Stimulated activated memory B cell treated with anti-CD40 and anti-IgM and Interleukin-4, amounts not matched to agents 10 μg/mL and 1 μg/mL and 100 μg/mL, for 72 hours (primary cell): ENCODE measurements at regions not wholly inside any gene's neighbourhood (a gene's known extent, or its start where the extent isn't known, plus 50 kb on each side); places are given as distances from the start of the nearest gene placed in this dataset.
"Not testable (repeated sequence)": the region's sequence is repeated elsewhere in the genome, so short reads cannot be mapped to it uniquely, and the experiment has no call there.

Source experiments
- ATAC-seq: fragments of 150-1000 bp; cut with Tn5 transposase; 2 replicates; pipeline ENCODE4 v1.10.0; 2021
- H3K27ac Mint-ChIP-seq: one replicate; pipeline ENCODE4 v1.8.0; 2022; ENCODE audit warnings: mild to moderate bottlenecking, mixed read lengths
- H3K27me3 Mint-ChIP-seq: one replicate; pipeline ENCODE4 v1.8.0; 2022; ENCODE audit warnings: mixed read lengths
- H3K36me3 Mint-ChIP-seq: one replicate; pipeline ENCODE4 v1.8.0; 2022; ENCODE audit warnings: mixed read lengths
- H3K4me1 Mint-ChIP-seq: one replicate; pipeline ENCODE4 v1.8.0; 2022; ENCODE audit warnings: mixed read lengths
- H3K4me3 Mint-ChIP-seq: one replicate; pipeline ENCODE4 v1.8.0; 2022; ENCODE audit warnings: mild to moderate bottlenecking, moderate library complexity, mixed read lengths
- H3K9me3 Mint-ChIP-seq: one replicate; pipeline ENCODE4 v1.8.0; 2022; ENCODE audit warnings: mixed read lengths

DNA sequence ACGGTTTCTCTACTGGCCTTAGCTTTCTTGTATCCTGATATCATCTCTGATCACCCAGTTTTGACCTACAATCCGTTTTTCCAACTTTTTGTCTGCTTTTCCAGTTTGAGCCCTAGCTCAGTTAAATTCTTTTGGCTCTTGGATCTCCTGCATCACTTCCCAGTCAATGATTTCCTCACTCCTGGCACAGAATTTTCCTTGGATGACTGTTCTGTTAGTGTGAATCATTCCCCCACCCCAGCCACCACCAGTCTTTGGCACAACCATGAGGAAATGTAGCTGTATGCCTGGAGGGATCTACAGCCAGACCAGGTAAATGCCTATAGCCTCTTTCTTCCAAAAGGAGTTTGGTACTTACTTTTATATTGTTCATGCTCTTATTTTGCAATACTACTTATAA, 187.2 kb upstream of the PTGFR start:
- Mint-ChIP-seq H3K36me3 (no peaks in the 10 kb centered on the region), H3K4me3 (no peak overlapping the region), H3K27ac (no peak overlapping the region), H3K9me3 (peaks cover 7% of the 10 kb centered on the region), H3K27me3 (no peaks in the 10 kb centered on the region), H3K4me1 (no peaks in the 10 kb centered on the region)
- no peak for ATAC-seq

DNA sequence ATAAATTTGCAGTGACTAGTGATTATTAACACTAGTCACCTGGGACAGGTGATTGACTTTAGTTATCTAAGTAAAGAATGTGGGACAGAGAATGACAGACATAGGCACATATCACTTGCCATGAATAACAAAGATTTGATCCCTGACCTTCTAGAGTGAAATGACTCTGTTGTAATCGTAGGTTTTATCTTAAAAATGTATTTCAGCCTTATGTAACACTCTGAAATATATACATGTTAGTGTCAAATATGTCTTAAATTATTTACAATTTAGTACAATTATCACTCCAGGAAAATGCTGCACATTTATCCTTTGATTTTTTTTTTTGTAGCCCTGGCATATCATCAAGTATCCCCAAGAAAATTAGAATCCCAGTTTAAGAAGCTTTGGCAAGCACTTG, 186.4 kb upstream of the PTGFR start:
- H3K27ac Mint-ChIP-seq: no peak overlapping the region
- H3K36me3 Mint-ChIP-seq: no peaks in the 10 kb centered on the region
- no peak for ATAC-seq
- H3K9me3 Mint-ChIP-seq: peaks cover 7% of the 10 kb centered on the region
- no peaks in the 10 kb centered on the region for H3K4me1 Mint-ChIP-seq
- H3K27me3 Mint-ChIP-seq: no peaks in the 10 kb centered on the region
- no peak overlapping the region for H3K4me3 Mint-ChIP-seq

DNA sequence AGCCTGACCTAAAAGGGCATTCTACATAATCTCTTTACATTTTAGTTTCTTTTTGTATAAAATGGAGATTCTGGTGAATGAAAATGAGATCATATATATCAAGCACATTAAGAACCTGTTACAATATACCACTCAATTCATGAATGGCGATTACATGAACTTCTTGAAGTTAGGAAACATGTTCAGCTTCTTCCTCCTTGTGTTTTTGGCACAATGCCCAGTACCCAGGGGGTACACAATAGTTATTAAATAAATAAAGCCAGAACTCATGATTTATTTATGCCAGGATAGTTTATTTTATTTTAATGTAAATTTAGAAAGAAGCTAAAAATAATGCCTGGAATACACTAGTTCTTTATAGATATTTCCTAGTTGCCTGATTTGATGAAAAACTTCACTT, 186.0 kb upstream of the PTGFR start:
- Mint-ChIP-seq H3K27me3 (no peaks in the 10 kb centered on the region), H3K36me3 (no peaks in the 10 kb centered on the region), H3K4me1 (no peaks in the 10 kb centered on the region), H3K4me3 (no peak overlapping the region), H3K9me3 (peaks cover 7% of the 10 kb centered on the region), H3K27ac (no peak overlapping the region)
- ATAC-seq: no peak

DNA sequence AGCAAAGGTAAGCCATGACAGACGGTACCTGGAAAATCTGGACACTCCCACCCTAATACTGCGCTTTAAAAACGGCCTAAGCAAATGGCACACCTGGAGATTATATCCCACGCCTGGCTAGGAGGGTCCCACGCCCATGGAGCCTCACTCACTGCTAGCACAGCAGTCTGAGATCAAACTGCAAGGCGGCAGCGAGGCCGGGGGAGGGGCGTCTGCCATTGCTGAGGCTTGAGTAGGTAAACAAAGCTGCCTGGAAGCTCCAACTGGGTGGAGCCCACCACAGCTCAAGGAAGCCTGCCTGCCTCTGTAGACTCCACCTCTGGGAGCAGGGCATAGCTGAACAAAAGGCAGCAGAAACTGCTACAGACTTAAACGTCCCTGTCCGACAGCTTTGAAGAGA, 180.5 kb upstream of the PTGFR start:
- H3K9me3 Mint-ChIP-seq: not testable (repeated sequence)

DNA sequence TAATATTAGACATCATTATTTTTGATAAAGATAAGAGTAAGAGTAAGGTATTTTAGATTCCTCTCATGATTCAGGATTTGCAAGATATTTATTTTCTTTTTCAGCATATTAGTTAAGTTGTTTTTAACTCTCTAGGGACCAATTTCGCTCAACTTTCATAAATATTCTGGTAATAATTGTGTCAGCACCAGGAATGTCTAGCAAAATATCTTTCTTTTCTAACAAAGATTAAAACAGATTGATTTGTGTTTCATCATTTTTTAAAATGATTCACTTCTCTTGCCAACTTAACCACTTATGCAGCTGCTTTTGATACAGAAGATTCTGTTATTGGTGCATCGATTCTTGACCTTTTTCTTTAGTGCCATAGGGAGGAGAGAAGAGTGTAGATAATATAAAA, 172.8 kb upstream of the PTGFR start:
- H3K27ac Mint-ChIP-seq: no peak overlapping the region

More for the DNA sequence above, 180.5 kb upstream of the PTGFR start:
- ATAC-seq, H3K27me3 Mint-ChIP-seq, H3K4me3 Mint-ChIP-seq, H3K36me3 Mint-ChIP-seq, H3K27ac Mint-ChIP-seq, H3K4me1 Mint-ChIP-seq: not testable (repeated sequence)

DNA sequence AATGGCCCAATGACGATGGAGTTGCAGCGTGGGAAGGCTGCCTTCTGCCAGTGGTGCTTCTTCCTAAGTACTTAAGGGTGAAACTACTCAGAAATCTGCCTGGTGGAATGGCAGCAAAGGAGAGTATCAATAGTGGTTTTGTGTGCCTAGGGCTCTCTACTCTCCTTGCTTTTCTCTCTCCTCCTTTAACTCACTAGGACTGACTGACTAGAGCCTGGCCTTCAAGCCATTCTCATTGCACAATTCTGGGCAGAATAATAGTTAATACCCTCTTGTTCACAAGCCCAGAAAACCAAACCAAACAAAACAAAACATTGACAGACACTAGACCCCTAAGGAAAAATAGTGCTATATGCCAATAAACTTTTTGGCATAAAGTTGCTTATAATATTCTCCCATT, 171.2 kb upstream of the PTGFR start:
- Mint-ChIP-seq H3K4me1 (no peaks in the 10 kb centered on the region), H3K4me3 (no peak overlapping the region), H3K27me3 (no peaks in the 10 kb centered on the region), H3K36me3 (no peaks in the 10 kb centered on the region), H3K9me3 (no peaks in the 10 kb centered on the region), H3K27ac (no peak overlapping the region)
- ATAC-seq: no peak

More for the DNA sequence above, 172.8 kb upstream of the PTGFR start:
- no peak for ATAC-seq
- Mint-ChIP-seq H3K27me3 (no peaks in the 10 kb centered on the region), H3K4me3 (no peak overlapping the region), H3K4me1 (no peaks in the 10 kb centered on the region), H3K36me3 (no peaks in the 10 kb centered on the region), H3K9me3 (no peaks in the 10 kb centered on the region)

DNA sequence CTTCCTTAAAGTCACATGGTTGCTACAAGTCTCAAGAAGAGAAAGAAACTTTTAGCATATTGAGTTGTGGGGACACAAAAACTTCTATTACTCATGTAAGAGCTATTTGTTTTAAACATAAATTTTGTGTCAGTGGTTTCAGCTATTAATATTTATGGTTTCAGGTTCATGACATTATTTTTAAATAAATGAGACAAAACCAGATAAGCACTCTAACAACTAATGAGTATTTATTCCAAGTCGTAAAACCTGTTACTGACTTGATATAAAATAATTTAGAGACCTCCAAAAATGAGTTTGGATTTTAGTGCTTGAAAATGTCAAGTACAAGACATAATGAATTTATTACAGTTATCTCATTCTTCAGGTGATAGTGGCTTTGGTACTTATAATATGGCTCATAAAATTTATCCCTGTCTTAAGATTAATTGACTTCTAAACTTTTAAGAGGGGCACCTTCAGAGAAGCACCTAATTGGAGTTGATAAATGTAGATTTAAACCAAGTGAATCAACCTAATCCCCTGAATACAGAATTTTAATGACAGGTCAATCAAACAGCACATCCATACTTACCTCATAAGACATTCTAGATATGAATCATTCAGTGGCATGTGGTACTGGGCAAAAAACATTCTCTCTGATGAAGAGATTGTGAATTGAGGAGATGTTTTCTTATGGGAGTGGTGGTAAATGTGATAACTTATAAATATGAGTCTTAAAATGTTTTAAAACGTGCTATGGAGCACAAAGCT, 167.7 kb upstream of the PTGFR start:
- Mint-ChIP-seq H3K9me3 (no peaks in the 10 kb centered on the region), H3K36me3 (no peaks in the 10 kb centered on the region), H3K4me3 (no peak overlapping the region), H3K27ac (no peak overlapping the region), H3K27me3 (no peaks in the 10 kb centered on the region), H3K4me1 (no peaks in the 10 kb centered on the region)
- ATAC-seq: no peak

DNA sequence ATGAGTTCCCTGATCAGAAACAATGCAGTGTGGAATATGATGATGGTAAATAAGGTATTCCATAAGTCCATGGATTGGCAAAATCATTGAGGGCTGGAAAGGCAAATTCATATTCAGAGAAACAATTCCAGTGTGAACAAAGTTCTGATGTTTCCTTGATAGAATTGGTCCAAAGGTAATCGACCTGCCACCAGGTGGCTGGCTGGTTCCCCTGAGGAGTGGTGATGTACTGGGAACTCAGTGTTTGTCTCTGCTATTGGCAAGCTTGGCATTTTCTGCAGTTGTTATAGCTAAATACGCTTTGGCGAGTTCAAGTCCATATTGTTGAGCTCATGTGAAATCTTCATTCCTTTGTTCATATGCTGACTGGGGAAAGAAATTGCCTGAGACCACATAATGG, 165.5 kb upstream of the PTGFR start:
- no peak for ATAC-seq
- no peaks in the 10 kb centered on the region for H3K36me3 Mint-ChIP-seq
- no peaks in the 10 kb centered on the region for H3K27me3 Mint-ChIP-seq
- no peaks in the 10 kb centered on the region for H3K9me3 Mint-ChIP-seq
- H3K4me1 Mint-ChIP-seq: no peaks in the 10 kb centered on the region
- no peak overlapping the region for H3K4me3 Mint-ChIP-seq
- no peak overlapping the region for H3K27ac Mint-ChIP-seq

DNA sequence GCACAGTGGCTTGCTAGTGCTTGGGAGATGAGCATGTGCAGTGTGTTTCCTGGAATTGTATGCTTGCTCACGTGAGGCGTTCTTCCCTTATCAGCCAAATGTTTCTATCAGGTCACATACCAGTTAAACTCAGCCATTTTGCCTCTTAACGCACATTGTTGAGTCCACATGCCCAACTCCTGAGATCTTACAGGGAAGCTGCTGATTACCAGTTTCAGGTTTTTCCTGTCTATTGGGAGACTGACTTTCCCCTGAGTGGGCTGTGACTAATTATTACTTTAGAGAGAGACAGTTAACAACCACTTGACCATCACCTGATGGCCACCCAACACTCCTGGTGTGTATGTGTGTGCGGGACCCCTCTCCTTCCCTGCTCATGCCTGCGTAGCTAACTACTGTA, 161.3 kb upstream of the PTGFR start:
- no peaks in the 10 kb centered on the region for H3K36me3 Mint-ChIP-seq
- H3K27me3 Mint-ChIP-seq: no peaks in the 10 kb centered on the region
- no peaks in the 10 kb centered on the region for H3K4me1 Mint-ChIP-seq
- ATAC-seq: no peak
- H3K4me3 Mint-ChIP-seq: no peak overlapping the region
- no peaks in the 10 kb centered on the region for H3K9me3 Mint-ChIP-seq
- H3K27ac Mint-ChIP-seq: no peak overlapping the region

DNA sequence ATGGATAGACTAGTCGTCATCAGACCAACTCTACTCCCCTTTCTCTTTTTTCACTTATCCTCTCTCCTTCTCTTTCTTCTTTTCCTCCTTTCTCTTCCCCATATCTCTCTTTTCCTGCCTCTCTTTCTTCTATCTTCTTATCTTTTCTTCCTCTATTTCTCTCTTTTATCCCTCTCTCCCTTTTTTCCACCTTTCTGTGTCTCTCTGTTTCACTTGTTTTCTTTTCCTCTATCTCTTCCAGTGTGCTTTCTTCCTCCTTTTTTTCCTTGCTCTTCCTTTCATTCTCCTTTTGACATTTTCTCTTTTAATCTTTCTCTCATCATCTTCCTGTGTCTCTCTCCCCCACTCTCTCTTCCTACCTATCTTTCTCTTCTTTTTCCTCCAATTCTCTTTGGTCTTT, 159.0 kb upstream of the PTGFR start:
- Mint-ChIP-seq H3K27me3 (no peaks in the 10 kb centered on the region), H3K4me3 (no peak overlapping the region), H3K4me1 (no peaks in the 10 kb centered on the region), H3K36me3 (no peaks in the 10 kb centered on the region), H3K9me3 (peaks cover 1% of the 10 kb centered on the region), H3K27ac (no peak overlapping the region)
- no peak for ATAC-seq

DNA sequence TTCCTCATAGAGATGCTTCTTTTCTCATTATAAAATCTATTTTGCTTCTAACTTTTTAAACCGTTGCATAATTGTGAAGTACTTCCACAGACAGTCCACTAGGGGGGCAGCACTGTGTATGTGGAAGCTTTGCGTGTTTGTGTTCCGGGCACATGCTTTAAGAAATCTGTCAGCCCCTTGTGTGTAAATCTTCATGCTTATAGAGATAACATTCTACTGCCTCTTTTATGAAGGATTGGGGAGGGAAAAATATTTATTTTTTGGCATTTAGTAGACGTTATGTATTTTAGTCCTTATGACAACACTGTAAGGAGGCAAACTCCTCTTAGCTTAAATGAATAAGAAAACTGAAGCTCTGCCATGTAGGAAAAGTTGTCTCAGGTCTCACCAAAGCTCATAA, 157.3 kb upstream of the PTGFR start:
- no peaks in the 10 kb centered on the region for H3K27me3 Mint-ChIP-seq
- no peak overlapping the region for H3K4me3 Mint-ChIP-seq
- H3K27ac Mint-ChIP-seq: no peak overlapping the region
- no peaks in the 10 kb centered on the region for H3K36me3 Mint-ChIP-seq
- no peaks in the 10 kb centered on the region for H3K4me1 Mint-ChIP-seq
- no peak for ATAC-seq
- peaks cover 3% of the 10 kb centered on the region for H3K9me3 Mint-ChIP-seq

DNA sequence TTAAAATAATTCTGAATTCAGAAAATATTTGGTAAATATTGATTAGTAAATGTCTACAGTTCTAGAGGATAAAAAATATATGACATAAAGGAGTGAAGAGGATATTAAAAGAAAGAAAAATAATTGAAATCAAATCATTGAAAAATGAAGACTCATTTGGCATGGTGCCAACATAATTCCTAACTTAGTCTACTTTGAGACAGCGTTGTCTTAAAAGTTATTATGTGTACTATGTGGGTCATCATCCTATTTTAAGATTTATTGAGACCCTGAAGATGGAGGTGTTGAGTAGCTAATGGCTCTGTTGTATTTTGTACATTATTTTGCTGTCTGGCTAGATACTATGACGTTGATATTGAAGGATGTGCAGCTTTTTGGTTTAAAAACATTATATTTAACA, 156.7 kb upstream of the PTGFR start:
- ATAC-seq: no peak
- Mint-ChIP-seq H3K9me3 (peaks cover 3% of the 10 kb centered on the region), H3K27me3 (no peaks in the 10 kb centered on the region), H3K4me3 (no peak overlapping the region), H3K27ac (no peak overlapping the region), H3K4me1 (no peaks in the 10 kb centered on the region), H3K36me3 (no peaks in the 10 kb centered on the region)

DNA sequence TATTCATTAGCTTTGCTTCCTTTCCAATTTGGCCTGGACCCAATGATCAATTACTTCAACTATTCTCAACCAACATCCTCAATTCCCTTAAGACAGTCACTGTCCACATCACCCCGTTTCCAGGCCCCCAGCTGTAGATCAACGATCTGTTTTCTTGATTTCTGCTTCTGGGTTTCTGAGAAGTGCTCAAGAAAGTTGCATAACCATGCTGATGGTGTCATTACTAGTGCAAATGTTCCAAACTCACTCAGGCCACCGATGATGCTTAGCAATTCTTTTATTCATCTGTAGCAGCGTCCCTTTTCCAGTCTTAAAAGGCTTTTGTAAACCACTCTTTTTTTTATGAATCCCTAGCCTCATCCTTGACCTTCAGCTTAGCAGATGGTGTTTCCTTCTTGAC, 155.8 kb upstream of the PTGFR start:
- Mint-ChIP-seq H3K36me3 (no peaks in the 10 kb centered on the region), H3K4me3 (no peak overlapping the region), H3K4me1 (no peaks in the 10 kb centered on the region), H3K9me3 (peaks cover 3% of the 10 kb centered on the region), H3K27me3 (no peaks in the 10 kb centered on the region), H3K27ac (no peak overlapping the region)
- no peak for ATAC-seq

DNA sequence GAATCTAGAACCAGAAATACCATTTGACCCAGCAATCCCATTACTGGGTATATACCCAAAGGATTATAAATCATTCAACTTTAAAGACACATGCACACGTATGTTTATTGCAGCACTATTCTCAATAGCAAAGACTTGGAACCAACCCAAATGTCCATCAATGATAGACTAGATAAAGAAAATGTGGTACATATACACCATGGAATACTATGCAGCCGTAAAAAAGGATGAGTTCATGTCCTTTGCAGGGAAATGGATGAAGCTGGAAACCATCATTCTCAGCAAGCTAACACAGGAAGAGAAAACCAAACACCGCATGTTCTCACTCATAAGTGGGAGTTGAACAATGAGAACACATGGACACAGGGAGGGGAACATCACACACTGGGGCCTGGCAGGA, 154.0 kb upstream of the PTGFR start:
- not testable (repeated sequence) for H3K4me3 Mint-ChIP-seq, ATAC-seq, H3K36me3 Mint-ChIP-seq, H3K9me3 Mint-ChIP-seq, H3K27ac Mint-ChIP-seq, H3K4me1 Mint-ChIP-seq, H3K27me3 Mint-ChIP-seq

DNA sequence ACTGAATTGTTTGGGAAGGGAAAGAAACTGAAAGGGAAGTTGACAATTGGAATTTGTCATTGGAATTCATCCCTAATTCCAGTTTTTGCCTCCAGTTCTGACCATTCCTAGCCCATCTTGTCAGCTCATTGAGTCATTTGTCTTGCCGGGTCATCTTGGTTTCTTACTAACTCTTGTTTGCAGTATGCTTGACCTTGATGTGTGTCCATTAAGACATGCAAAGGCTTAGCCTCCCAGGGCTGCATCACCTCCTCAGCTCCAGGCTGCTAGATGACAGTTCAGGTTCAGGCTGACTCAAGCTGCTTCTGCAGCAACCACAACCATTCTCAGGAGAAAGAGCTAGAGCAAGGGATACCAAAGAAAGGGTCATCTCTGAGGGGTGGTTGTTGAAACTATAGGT, 151.3 kb upstream of the PTGFR start:
- no peak for ATAC-seq
- H3K4me1 Mint-ChIP-seq: no peaks in the 10 kb centered on the region

DNA sequence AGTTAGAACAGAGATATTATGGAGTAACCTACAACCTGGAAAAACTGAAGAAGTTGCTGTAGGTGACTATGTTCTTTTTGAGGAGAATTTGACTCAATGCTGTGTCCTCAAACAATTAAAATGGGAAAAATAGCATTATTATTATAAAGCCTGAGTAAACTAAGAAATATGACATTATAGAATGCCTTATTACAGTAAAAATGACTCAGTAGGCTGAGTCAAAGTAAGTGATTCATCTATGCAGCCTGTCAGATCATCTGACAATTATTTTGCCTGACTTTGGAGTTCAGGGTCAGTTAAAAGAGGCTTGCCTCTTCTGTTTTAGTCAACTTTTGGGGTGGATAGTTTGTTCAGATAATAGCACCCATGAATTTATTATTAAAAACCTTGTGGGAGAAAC, 150.8 kb upstream of the PTGFR start:
- no peak overlapping the region for H3K4me3 Mint-ChIP-seq
- ATAC-seq: no peak
- no peaks in the 10 kb centered on the region for H3K4me1 Mint-ChIP-seq
- H3K27ac Mint-ChIP-seq: no peak overlapping the region
- H3K9me3 Mint-ChIP-seq: peaks cover 3% of the 10 kb centered on the region
- H3K27me3 Mint-ChIP-seq: no peaks in the 10 kb centered on the region
- H3K36me3 Mint-ChIP-seq: no peaks in the 10 kb centered on the region

More for the DNA sequence above, 151.3 kb upstream of the PTGFR start:
- Mint-ChIP-seq H3K4me3 (no peak overlapping the region), H3K9me3 (peaks cover 3% of the 10 kb centered on the region), H3K27ac (no peak overlapping the region), H3K36me3 (no peaks in the 10 kb centered on the region), H3K27me3 (no peaks in the 10 kb centered on the region)
